Esophagus muscularis mucosa (tissue), 4 donors: ENCODE measurements at regions not wholly inside any gene's neighbourhood (a gene's known extent, or its start where the extent isn't known, plus 50 kb on each side); places are given as distances from the start of the nearest gene placed in this dataset.

ENCODE experiments used
- DNase-seq: peaks from one replicate; pipeline ENCODE4 v3.0.0-alpha.2; 2017; ENCODE audit errors: extremely low spot score
- H3K27ac ChIP-seq, 4 donors: fragments of 200-600 bp; sonication (generic); replicated peaks in 1 of 4; 1 replicate in 3 of 4; 2 replicates in 1 of 4; pipeline ENCODE4 v1.5.1; 2016 to 2019; ENCODE audit warnings: mild to moderate bottlenecking in 1 of 4
- H3K27me3 ChIP-seq, 4 donors: fragments of 200-600 bp; sonication (generic); one replicate each; pipeline versions ENCODE4 v1.5.1 to v1.6.0; 2016 to 2019
- H3K36me3 ChIP-seq, 4 donors: fragments of 200-600 bp; sonication (generic); one replicate each; pipeline ENCODE4 v1.5.1; 2016 to 2019
- H3K4me1 ChIP-seq, 4 donors: fragments of 200-600 bp; sonication (generic); one replicate each; pipeline ENCODE4 v1.5.1; 2016 to 2019
- H3K4me3 ChIP-seq, 4 donors: fragments of 200-600 bp; sonication (generic); 1 replicate in 2 of 4; 2 replicates in 2 of 4; pipeline ENCODE4 v1.5.1; 2016 to 2019; ENCODE audit warnings: mild to moderate bottlenecking in 4 of 4, moderate library complexity in 1 of 4
- H3K9me3 ChIP-seq, 4 donors: fragments of 200-600 bp; sonication (generic); 1 replicate in 3 of 4; 2 replicates in 1 of 4; pipeline ENCODE4 v1.5.1; 2016 to 2019
- CTCF ChIP-seq, 3 experiments: fragments of 200-600 bp in 2 of 3; fragments of 450-650 bp in 1 of 3; sonication (generic) in 2 of 3; IDR thresholded peaks; one replicate each; pipeline ENCODE4 v1.5.1; 2017 to 2019; ENCODE audit warnings: antibody characterized with exemption in 3 of 3, mild to moderate bottlenecking in 2 of 3, moderate library complexity in 1 of 3
- EP300 ChIP-seq: sonication (generic); formaldehyde crosslinking; IDR thresholded peaks from one replicate; pipeline ENCODE4 v1.6.1; 2017; ENCODE audit warnings: antibody characterized with exemption
- POLR2A ChIP-seq: fragments of 450-650 bp; IDR thresholded peaks from one replicate; pipeline ENCODE4 v1.6.1; 2017; ENCODE audit warnings: antibody characterized with exemption, moderate library complexity, mild to moderate bottlenecking, low read depth
- POLR2AphosphoS5 ChIP-seq, 2 donors: sonication (generic); formaldehyde crosslinking; IDR thresholded peaks; one replicate each; pipeline ENCODE4 v1.6.1; 2017; ENCODE audit warnings: antibody characterized with exemption in 2 of 2
- WGBS: methylation state at CpG from one replicate; pipeline ENCODE4 v1.1.5; 2018; 5-methylcytosine and 5-hydroxymethylcytosine counted together
- intact Hi-C: fragments of 100-400 bp; cut with DNase I; formaldehyde crosslinking; loops from one replicate; pipeline ENCODE4 v1.15.1; 2023

DNA sequence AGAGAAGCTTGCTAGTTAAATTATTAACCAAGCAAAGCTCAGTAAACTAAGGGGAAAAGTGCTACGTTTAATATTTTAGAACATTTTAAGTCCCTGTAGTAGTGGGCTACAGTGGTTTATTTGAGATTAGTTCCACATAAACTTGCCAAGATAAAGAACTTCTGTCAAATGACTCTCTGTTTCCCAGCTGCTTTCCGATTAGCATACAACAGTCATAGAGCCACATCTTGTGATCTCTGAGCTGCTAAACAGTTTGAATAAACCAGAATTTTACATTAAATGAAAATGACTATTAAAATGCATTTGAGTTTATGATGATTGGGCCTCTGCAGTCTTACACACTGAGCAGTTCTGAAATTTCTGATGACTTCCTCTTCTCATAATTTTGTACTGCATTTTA lies 568.5 kb downstream of the IQCM start:
- Histone ChIP-seq H3K4me3 (no peak overlapping the region), H3K9me3 (no peaks in the 10 kb centered on the region), H3K27me3 (no peaks in the 10 kb centered on the region), H3K27ac (no peak overlapping the region), H3K4me1 (peaks cover 0 to 7% (median 5%) of the 10 kb centered on the region in 4 donors), H3K36me3 (no peaks in the 10 kb centered on the region)
- WGBS, result 54% methylated on average over 2 of the region's 2 CpGs
- TF ChIP-seq CTCF (IDR thresholded peaks at IDR 0.05) (no peak), EP300 (no peak), POLR2A (no peak), POLR2AphosphoS5 (IDR thresholded peaks at IDR 0.05) (no peak)
- no peak for DNase-seq
- intact Hi-C loops, result no loop called here

- TF ChIP-seq EP300 (no peak), POLR2AphosphoS5 (IDR thresholded peaks at IDR 0.05) (no peak), CTCF (IDR thresholded peaks at IDR 0.05) (no peak)
- no peak overlapping the region for H3K4me3 ChIP-seq
- H3K4me1 ChIP-seq, result peaks cover 0 to 7% (median 5%) of the 10 kb centered on the region in 4 donors
- no peak overlapping the region for H3K27ac ChIP-seq
- no peak for DNase-seq
- H3K36me3 ChIP-seq, result no peaks in the 10 kb centered on the region
- H3K9me3 ChIP-seq, result no peaks in the 10 kb centered on the region
- no peaks in the 10 kb centered on the region for H3K27me3 ChIP-seq
- intact Hi-C loops, result no loop called here
- 86% methylated on average over 1 of the region's 1 CpG for WGBS
These were observed 570.3 kb downstream of the IQCM start for GRCh38 chr4:149245333-149245732.

- Histone ChIP-seq H3K4me3 (no peak overlapping the region), H3K36me3 (no peaks in the 10 kb centered on the region), H3K9me3 (no peaks in the 10 kb centered on the region), H3K27me3 (no peaks in the 10 kb centered on the region), H3K4me1 (no peaks in the 10 kb centered on the region), H3K27ac (no peak overlapping the region)
- intact Hi-C loops, result no loop called here
- TF ChIP-seq POLR2A (no peak), CTCF (IDR thresholded peaks at IDR 0.05) (no peak), EP300 (no peak), POLR2AphosphoS5 (IDR thresholded peaks at IDR 0.05) (no peak)
- DNase-seq, result no peak
- WGBS, result 98% methylated on average over 3 of the region's 3 CpGs
These were observed 577.5 kb downstream of the IQCM start for GRCh38 chr4:149238097-149238496.

- TF ChIP-seq CTCF (IDR thresholded peaks at IDR 0.05) (no peak), POLR2AphosphoS5 (IDR thresholded peaks at IDR 0.05) (no peak), POLR2A (no peak), EP300 (no peak)
- Histone ChIP-seq H3K9me3 (peaks cover 0 to under 1% (median 0%) of the 10 kb centered on the region in 4 donors), H3K36me3 (no peaks in the 10 kb centered on the region), H3K4me3 (no peak overlapping the region), H3K4me1 (no peaks in the 10 kb centered on the region), H3K27ac (no peak overlapping the region), H3K27me3 (no peaks in the 10 kb centered on the region)
- intact Hi-C loops, result no loop called here
- no peak for DNase-seq
- 95% methylated on average over 1 of the region's 1 CpG for WGBS
These were observed 580.8 kb downstream of the IQCM start for GRCh38 chr4:149234798-149235197.

GRCh38 chr4:149223659-149224058 lies 592.0 kb downstream of the IQCM start:
- no peaks in the 10 kb centered on the region for H3K4me1 ChIP-seq
- no peak for DNase-seq
- H3K4me3 ChIP-seq, result no peak overlapping the region
- peaks cover 0 to 24% (median 17%) of the 10 kb centered on the region in 4 donors for H3K9me3 ChIP-seq
- no peak for TF ChIP-seq CTCF (IDR thresholded peaks at IDR 0.05)
- no peak for TF ChIP-seq POLR2AphosphoS5 (IDR thresholded peaks at IDR 0.05)
- TF ChIP-seq EP300, result no peak
- TF ChIP-seq POLR2A, result no peak
- no peaks in the 10 kb centered on the region for H3K36me3 ChIP-seq
- no peaks in the 10 kb centered on the region for H3K27me3 ChIP-seq
- intact Hi-C loops, result no loop called here
- H3K27ac ChIP-seq, result no peak overlapping the region
